ENCODE measurements at regions not wholly inside any gene's neighbourhood (a gene's known extent, or its start where the extent isn't known, plus 50 kb on each side); places are given as distances from the start of the nearest gene placed in this dataset.

DNA sequence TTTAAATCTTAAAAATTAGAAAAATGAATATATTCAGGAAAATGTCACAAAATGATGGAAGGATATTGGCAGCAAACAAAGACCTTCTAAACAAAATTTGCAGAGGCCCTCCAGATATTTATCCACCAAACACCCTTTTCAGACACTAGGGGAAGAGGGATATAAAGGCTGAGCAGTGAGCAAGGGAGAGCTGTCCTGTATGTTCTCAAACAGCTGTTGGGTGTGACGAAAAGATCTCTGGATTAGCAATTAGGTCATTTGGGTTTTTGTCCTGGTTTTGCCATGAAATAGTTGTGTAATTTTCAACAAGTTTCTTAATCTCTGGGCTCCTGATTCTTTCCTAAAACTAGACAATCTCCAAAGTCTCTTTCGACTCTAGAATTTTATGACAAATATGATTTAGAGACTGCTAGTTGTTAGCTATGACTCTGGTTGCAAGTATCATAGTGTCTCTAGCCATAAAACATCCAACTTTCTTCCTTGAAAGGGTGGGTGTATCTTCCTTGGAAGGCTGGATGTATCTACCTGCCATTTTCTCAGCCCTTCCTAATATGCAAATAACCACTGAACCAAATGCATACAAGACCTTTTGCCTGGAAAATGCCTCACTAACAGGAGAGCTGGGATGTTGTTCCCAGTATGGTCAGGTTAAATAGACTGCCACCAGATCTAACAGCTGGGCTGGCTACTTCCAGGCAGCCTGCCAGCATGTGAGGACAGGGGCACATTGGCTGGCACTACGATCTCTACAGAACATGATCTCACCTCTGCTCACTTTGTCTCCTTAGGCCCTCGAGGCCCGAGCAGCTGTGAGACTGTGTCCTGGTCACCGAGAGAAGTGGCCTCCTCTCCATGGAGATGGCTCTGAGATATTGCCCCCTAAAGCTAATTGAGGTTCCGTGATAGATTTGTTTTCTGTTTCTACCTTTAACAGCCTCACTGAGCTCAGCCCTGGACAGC lies 225.5 kb upstream of the JADE1 start:
- intact Hi-C loops (cut with DNase I) = no loop called here
- ATAC-seq (peak; percentile 88 to 89), DNase-seq (peak; percentile 54)

DNA sequence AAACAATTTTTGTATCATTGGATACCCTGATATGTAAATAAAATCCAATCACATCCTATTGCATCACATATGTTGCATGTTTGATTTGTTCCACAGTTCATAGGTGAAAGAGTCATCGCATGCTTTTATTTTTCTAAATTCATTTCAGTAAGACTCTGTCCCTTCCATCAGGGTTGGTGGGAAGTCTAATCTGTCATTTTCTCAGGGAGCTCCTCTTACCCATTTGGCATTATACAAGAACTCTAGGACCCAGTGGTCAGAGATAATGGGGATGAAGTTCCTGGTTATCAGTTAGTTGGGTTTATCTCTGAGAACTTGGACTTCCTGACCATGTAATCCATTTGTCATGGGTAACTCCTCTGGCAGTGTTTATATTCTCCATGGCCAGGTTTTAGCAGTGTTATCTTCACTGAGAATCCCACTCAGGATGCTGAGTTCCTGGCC lies 227.1 kb upstream of the JADE1 start:
- no peak for ATAC-seq
- intact Hi-C loops (cut with DNase I) = no loop called here
- no peak for DNase-seq

DNA sequence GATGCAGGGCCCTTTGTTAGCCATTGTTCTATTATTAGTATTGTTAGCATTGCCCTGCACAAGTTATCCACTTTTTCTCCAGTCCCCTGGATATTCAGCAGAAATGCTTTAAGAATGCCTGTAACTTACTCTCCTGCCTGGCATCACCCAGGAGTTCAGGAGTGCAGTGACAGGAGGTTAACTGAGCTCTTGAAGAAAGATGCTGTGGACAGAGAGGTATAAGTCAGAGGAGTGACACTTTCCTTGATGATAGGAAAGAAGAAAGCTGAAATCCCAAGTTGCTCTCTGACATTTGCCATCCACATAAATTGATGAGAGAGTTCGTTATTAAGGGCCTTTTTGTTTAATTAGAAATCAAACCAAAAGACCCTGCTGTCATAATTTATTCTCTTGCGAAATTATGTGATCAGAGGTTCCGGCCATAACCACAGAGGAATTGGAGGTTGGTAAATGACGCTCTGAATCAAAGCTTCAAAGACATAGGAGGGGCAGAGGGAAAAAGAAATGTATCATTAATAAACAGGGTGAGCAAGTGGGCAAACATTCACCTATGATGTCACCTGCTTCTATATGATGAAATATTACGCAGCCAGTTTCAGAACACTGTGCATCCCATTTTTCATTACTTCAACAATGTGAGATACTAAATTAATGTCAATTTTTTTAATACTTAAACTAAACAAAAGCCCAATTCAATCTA lies 230.2 kb upstream of the JADE1 start:
- ATAC-seq (no peak), DNase-seq (no peak)
- intact Hi-C loops (cut with DNase I) = no loop called here

DNA sequence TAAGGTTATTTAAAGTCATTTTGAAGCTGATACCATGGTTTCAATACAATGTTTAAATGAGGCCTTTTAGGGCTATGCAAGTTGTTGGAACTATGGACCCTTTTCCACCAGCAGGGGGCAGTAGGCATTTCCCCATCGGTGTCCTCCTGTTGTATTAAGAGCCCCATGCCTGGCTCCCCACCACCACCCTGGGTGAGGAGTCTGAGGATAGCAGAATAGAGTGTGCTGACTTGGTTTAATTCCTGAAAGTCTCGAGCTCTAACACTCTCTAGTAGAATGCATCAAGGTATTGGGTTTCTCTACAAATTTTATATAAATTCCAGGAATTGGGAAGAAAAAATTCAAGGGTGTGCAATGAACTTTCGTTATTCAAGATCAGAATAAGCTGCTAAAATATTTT lies 234.8 kb upstream of the JADE1 start:
- DNase-seq (peak; percentile 72), ATAC-seq (peak; percentile 36 to 54)
- intact Hi-C loops (cut with DNase I) = loop anchor here in 1 of 2 donors (5.0 kb wide), 1 partner anchor 238 kb away; no protein-coding TSS in a partner anchor

DNA sequence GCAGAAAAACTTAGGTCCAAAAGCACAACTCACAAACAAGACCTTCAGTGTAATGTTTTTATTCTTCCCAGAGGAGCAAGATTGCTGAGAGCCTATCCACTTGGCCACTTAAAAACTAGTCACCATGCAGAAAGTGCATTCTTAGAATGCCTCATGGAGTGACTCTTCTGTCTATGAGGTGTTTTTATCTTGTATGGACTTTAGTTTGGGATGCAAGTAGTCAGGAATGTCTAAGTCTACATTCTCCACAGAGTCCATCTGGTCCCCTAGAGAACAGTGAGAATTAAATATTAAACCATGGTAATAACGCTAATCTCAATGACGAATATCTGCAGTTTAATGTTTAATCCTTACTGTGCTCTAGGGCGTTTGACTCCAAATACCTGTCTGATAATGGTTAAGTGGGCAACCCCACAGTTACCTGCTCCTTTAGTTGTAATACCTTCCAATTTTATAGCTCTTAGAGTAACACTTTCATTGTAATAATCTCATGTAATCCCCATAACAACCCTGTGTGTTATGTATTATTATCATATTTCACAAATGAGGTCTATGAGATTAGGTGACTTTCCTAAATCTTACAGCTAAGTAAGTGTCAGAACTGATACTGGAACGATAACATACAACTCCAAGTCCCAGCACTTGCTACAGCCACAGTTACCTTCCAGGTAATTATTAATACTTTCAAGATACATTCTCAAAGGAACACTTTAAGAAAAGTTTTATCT lies 235.6 kb upstream of the JADE1 start:
- intact Hi-C loops (cut with DNase I) = loop anchor here in 1 of 2 donors (5.0 kb wide), 1 partner anchor 238 kb away; no protein-coding TSS in a partner anchor

DNA sequence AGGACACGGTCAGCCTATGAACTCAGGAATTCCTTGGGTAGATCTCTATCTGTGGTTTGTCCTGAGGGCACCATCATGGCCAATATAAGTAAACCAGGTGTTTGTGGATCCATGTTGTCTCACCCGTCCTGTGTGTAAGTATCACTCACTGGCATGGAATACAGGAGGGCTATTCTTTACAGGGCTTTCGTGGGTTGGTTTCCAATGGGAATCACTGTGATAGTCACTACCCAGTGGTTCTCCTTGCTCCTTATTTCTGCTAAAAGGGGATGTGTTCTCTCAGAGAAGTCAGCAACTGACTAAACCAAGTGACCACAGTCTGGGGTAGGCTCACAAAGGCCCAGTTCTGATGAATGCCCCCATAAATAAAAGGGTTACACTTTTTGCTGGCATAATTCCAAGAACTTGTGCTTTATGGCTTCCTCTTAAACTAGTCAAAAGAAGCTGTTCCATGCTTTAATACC lies 236.7 kb upstream of the JADE1 start:
- no peak for ATAC-seq
- no peak for DNase-seq
- intact Hi-C loops (cut with DNase I) = loop anchor here in 1 of 2 donors (5.0 kb wide), 1 partner anchor 239 kb away; no protein-coding TSS in a partner anchor

More for the DNA sequence above, 235.6 kb upstream of the JADE1 start:
- ATAC-seq (peak; percentile 40 to 64), DNase-seq (no peak)

DNA sequence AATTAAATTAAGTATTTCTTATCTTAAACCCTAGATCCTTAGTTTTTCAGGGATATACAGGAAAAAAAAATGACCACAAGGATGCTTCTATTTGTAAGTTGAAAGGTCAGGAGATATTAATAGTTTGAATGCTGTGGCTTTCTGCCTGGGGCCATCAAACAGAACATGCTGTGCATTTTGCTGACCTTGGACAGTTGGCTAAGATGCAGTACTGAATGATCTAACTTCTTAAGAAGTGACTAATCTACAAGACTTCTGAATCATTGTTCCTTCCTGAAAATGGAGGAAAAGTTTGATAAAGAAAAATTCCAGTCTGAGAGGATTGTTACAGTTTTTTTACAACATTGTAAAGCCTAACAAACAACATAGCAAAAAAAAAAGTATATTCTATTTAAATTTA lies 237.8 kb upstream of the JADE1 start:
- peak; percentile 40 for DNase-seq
- intact Hi-C loops (cut with DNase I) = loop anchor here in 1 of 2 donors (5.0 kb wide), 1 partner anchor 241 kb away; no protein-coding TSS in a partner anchor
- peak; percentile 55 to 87 for ATAC-seq

DNA sequence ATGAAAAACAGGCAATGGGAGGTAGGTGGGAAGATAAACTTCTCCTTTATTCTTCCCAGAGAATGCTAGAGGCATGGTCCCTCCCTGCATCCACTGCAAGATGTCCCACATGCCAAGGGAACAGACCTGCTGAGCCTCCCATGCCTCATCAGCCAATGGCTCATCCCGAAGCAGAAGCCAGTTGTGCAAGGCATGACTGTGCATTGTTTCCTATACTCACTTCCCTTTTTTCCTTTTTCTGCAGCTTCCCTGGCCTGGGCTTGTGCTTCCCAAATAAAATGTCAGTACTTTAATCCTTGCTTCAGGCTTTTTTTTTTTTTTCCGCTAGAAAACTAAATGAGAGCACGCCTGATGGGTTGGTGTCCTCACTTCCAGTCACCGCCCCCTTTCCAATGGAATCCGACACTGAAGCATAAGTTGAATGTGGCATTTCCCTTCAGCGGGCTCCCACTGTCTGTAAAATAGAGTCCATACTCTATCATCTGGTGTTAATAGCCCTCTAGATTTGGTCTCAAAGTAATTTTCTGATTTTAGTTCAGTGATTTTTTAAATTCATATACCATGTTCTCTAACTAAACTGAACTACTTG lies 239.0 kb upstream of the JADE1 start:
- intact Hi-C loops (cut with DNase I) = loop anchor here in 1 of 2 donors (5.0 kb wide), 1 partner anchor 242 kb away; no protein-coding TSS in a partner anchor
- DNase-seq (peak; percentile 45), ATAC-seq (peak in 1 of 2 donors; percentile 45)

DNA sequence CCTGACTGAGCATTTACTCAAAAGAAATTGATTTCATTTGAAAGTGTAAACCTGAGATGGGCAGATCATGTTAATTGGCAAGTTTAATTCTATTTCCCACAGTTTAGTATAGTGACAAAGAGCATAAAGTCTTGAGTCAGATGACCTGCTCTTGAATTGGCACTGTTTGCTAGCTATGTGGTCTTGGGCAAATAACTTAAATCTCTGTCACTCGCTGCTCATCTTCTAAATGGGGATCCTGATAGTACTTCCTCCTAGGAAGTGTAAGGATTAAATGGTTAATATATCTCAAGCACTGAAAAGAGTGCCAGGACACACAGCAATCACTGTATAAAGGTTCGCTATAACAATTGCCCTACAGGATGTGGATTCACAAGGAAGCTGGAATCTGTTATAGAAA lies 242.8 kb upstream of the JADE1 start:
- DNase-seq (no peak), ATAC-seq (no peak)
- intact Hi-C loops (cut with DNase I) = loop anchor here (5.0 to 10.0 kb wide), 2 partner anchors 296 to 298 kb away; no protein-coding TSS in a partner anchor

DNA sequence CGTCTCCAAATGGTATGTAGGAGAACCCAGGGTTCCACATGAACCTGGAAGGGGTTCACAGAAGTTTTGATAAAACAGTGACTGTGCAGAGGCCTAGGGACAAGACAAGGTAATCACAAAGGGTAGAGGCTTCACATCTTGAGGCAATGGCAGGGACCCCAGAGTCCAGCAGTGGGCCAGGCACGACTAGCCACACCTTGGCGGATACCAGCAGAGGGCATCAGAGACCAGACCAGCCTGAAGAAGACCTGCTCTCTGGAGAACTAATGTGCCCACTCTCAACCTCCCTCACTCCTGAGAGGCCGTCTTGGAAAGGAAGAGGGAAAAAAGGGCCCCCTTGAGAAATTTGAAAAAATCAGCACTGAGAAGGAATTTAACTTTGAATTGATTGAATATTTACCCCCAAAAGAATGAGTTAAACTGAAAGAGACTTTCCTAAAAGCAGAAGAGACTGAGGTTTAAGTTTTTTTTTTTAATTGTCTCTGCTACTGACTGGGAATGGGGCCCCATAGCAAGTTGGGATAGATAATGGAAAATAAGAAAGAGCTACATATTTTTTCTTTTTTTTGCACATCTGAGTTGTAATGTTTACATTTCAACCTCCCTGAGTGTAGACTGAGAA lies 243.8 kb upstream of the JADE1 start:
- intact Hi-C loops (cut with DNase I) = loop anchor here (5.0 to 10.0 kb wide), 2 partner anchors 297 to 299 kb away; no protein-coding TSS in a partner anchor
- peak; percentile 48 for DNase-seq
- peak; percentile 79 to 81 for ATAC-seq

DNA sequence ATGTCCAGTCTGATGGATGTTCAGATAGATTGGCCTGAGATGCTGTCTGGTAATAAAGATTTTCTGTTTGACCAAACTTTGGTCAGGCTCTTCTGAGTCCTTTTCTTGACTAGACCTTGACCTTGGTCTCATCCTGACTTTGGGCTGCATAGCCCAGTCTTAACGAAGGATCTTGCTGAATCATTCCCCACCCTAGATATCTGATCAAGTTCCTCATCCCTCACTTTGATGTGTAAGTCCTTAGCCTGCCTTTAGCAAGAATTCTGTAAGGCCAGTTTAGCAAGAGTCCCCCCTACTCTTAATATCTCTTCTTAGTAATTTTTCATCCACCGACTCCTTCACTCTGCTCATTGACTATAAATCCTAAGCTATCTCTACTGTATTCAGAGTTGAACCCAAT lies 244.4 kb upstream of the JADE1 start:
- intact Hi-C loops (cut with DNase I) = loop anchor here (5.0 to 10.0 kb wide), 2 partner anchors 297 to 300 kb away; no protein-coding TSS in a partner anchor
- ATAC-seq = no peak
- no peak for DNase-seq

DNA sequence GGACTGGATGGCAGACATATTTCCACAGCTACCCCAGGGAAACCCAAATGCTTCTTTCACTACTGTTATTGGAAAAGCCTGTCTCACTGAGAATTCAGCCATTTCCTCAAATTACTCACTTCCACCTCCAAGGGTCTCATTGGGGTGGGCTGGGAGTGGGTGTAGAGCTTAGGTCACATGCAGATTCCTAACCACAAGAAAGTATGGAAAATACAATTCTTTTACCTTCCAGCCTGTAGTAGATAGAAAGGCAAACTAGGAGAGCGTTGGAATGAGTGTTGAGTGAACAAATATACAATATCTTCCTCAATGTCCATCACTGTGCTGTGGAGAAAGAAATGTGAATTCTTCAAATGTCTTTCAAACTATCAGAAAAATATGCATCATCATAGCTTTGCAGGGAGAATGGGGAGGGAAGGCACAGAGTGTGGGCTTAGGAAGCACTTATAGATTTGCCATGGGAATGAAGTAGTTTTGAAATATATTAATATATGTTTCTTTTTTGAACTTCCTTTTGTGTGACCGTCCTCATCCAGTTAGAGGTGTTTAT lies 245.3 kb upstream of the JADE1 start:
- DNase-seq (no peak), ATAC-seq (no peak)
- intact Hi-C loops (cut with DNase I) = loop anchor here in 1 of 2 donors (10.0 kb wide), 1 partner anchor 301 kb away; no protein-coding TSS in a partner anchor

DNA sequence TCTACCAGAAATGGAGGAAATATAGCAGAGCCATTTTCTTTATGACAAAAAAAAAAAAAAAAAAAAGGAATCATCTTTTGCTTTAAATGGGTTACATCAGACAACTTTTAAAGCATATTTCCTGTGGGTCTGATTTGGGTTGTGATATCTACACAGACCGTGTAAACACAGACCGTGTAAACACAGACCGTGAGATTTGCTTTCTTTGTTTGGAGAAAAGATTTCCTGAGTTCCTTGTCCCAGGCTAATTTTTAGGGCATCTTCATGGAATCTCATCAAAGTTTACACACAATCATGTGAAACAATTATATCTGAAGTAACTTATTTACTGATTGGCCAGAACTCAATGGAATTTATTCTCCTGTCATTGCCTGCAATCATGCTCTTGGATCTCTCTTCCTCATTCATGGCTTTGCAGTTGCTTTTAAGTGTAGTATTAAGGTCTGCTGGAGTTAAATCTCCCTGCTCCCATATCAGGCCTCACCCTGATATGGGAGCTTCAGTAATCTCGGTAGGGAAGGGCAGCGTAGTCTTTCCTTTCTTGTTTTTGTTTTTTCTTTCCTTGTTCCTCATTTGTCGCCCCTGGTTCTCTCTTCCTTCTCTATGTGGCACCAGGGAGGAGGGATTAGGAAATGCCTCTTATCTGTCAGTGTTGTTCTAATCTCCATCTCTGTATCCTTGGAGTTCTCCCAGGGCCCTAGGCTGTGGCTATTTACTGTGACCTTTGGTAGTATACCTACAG lies 248.6 kb upstream of the JADE1 start:
- intact Hi-C loops (cut with DNase I) = loop anchor here in 1 of 2 donors (10.0 kb wide), 1 partner anchor 304 kb away; no protein-coding TSS in a partner anchor
- ATAC-seq = no peak

DNA sequence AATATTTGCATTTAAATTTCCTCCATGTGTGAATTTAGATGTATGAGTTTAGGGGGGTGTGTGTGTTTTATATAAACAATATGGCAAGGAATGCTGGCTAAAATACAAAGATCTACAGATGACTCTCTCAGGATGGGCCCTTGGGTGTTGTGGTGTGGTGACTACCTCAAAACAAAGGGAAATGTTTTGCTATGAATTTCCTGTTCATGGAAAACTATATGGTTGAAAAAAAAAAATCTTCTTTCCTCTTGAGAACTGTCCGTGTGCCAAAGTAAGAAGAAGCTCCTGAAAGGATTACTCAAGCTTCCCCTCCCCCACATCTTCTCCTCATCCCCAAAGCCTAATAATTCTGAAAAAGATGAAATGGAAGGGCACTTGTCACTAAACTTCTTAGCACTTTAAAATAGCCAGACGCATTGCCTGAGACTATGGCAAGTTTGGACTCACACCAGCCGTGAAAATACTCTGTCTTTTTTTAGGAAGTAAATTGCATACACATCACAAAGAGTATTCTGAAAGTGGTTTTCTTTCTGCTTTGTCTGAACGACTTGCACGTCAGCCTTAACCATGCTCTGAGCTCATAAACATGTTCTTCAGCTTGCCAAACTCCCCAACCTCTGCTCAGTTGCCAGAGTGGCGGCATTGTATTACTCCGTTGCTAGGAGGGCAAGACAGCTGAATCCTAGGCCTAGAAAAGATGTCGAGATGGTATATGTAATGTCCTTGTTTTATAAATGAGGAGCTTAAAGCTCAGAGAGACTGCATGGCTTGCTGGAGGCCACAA lies 250.4 kb upstream of the JADE1 start:
- intact Hi-C loops (cut with DNase I) = loop anchor here (10.0 kb wide), 2 partner anchors 104 to 536 kb away; partner anchors contain the start of genes C4orf33 (in 1 of the 2) and SCLT1 (in 1 of the 2)

More for the DNA sequence above, 248.6 kb upstream of the JADE1 start:
- no peak for DNase-seq

DNA sequence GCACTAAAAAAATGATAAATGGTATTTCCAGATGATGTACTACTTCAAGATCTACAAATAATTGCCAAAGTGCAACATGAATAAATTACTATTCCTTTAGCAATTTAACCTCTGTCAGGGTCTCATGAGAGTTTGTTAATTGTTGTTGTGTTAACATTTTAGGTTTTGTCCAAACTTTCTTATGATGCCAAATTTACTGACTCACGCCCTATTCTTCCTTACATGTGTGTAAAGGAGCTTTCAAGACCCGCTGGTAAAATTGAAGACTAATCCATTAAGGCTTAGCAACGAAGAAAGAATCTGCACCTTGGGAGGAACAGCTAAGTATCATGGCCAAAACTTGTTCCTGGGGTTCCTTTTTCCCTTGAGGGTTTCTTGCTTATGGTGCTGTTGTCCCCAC lies 252.7 kb upstream of the JADE1 start:
- DNase-seq (no peak), ATAC-seq (no peak)
- intact Hi-C loops (cut with DNase I) = loop anchor here (10.0 kb wide), 2 partner anchors 102 to 538 kb away; partner anchors contain the start of genes C4orf33 (in 1 of the 2) and SCLT1 (in 1 of the 2)

More for the DNA sequence above, 250.4 kb upstream of the JADE1 start:
- DNase-seq (no peak), ATAC-seq (peak; percentile 58 to 62)

Data from left cardiac atrium (tissue), 4 donors.